Small intestine (tissue), 7 donors: ENCODE measurements at regions not wholly inside any gene's neighbourhood (a gene's known extent, or its start where the extent isn't known, plus 50 kb on each side); places are given as distances from the start of the nearest gene placed in this dataset.

Experiments
- DNase-seq, 2 donors: peaks; one replicate each; pipeline versions ENCODE4 v3.0.0 to v3.0.0-alpha.2; 2013
- FAIRE-seq: peaks from 2 replicates; lab custom pipeline; 2012; peaks lifted over from hg19 to GRCh38; lab: Jason Lieb, UNC
- H3K27ac ChIP-seq, 3 donors: one replicate each; pipeline ENCODE4 v1.5.1; 2013; ENCODE audit warnings: low read length in 2 of 3, mild to moderate bottlenecking in 2 of 3, control low read depth in 1 of 3, inconsistent platforms in 1 of 3, low read depth in 1 of 3, moderate library complexity in 1 of 3
- H3K27me3 ChIP-seq, 3 donors: one replicate each; pipeline ENCODE4 v1.6.1; 2013; ENCODE audit warnings: low read length in 3 of 3, inconsistent platforms in 1 of 3; ENCODE audit not compliant: control insufficient read depth in 3 of 3, insufficient read depth in 3 of 3
- H3K36me3 ChIP-seq, 3 donors: one replicate each; pipeline ENCODE4 v1.6.1; 2013; ENCODE audit warnings: low read length in 3 of 3, inconsistent platforms in 1 of 3, low read depth in 1 of 3, mild to moderate bottlenecking in 1 of 3, moderate library complexity in 1 of 3; ENCODE audit not compliant: control insufficient read depth in 3 of 3, insufficient read depth in 2 of 3
- H3K4me1 ChIP-seq, 3 donors: one replicate each; pipeline ENCODE4 v1.6.1; 2013; ENCODE audit warnings: low read length in 2 of 3, inconsistent platforms in 1 of 3, low read depth in 1 of 3, mild to moderate bottlenecking in 1 of 3, moderate library complexity in 1 of 3; ENCODE audit not compliant: control insufficient read depth in 3 of 3, insufficient read depth in 2 of 3
- H3K4me3 ChIP-seq, 3 donors: one replicate each; pipeline ENCODE4 v1.5.1; 2013; ENCODE audit warnings: low read length in 3 of 3, control low read depth in 1 of 3, inconsistent platforms in 1 of 3, low read depth in 1 of 3, mild to moderate bottlenecking in 1 of 3, moderate library complexity in 1 of 3
- H3K9me3 ChIP-seq, 2 donors: one replicate each; pipeline ENCODE4 v1.6.1; 2013; ENCODE audit warnings: low read depth in 1 of 2, low read length in 1 of 2; ENCODE audit not compliant: control insufficient read depth in 2 of 2, insufficient read depth in 1 of 2
- WGBS, 3 donors: extraction: QIAGEN DNeasy Blood & Tissue Kit; methylation state at CpG; one replicate each; pipeline ENCODE4 v1.1.7; 2013; 5-methylcytosine and 5-hydroxymethylcytosine counted together
- donor health status: healthy with polysubstance abuse.
- donor health status: control.
- donor health status: control.
- donor health status: Bipolar disorder and iron deficiency.
- donor health status: healthy.

DNA sequence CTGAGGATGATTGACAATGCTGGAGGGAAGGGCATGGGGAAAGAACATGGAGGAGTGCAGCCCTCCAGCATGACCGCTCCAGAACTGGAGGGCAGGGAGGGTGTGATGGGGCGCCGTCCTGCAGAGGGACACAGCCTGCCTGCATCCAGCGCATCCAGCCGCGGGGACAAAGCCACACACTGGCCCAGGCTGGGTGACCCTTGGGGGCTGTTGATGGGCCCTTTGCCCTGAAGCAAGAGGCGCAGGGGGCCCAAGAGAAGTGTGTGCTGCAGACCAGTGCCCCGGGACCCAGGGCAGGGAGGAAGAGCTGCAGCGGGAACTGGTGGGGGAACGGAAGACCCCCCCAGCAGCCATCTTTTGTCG, 169.8 kb upstream of the PPP1R26 start:
- Histone ChIP-seq H3K27me3 (no peaks in the 10 kb centered on the region), H3K27ac (no peak overlapping the region), H3K36me3 (no peaks in the 10 kb centered on the region), H3K9me3 (peaks cover 0 to 2% of the 10 kb centered on the region in 2 donors), H3K4me1 (no peaks in the 10 kb centered on the region), H3K4me3 (no peak overlapping the region)
- DNase-seq (no peak), FAIRE-seq (no peak)
- WGBS, 3 donors = 87 to 93% (median 92%) methylated on average over 11 of the region's 11 CpGs

DNA sequence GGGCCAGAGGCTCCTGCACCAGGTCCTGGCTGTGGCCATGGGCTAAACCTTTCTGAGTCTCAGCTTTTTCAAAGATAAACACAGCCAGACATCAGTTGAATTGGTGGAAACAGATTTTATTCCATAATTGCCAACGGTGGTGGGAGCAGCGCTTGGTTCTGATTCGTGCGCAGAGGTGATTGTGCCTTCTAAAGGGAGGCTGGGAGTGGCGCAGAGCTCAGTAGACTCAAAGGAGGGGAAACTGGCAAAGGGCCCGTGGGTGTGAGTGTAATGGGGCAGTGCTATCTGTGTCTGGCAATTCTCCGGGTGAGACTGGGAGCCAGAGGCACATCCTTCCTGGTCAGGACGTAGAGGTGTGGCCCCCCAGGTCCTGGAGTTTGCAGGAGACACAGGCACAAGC, 169.4 kb upstream of the PPP1R26 start:
- FAIRE-seq (no peak), DNase-seq (no peak)
- H3K4me3 ChIP-seq = no peak overlapping the region
- no peak overlapping the region for H3K27ac ChIP-seq
- H3K9me3 ChIP-seq = peaks cover 0 to 2% of the 10 kb centered on the region in 2 donors
- H3K4me1 ChIP-seq = no peaks in the 10 kb centered on the region
- no peaks in the 10 kb centered on the region for H3K36me3 ChIP-seq
- WGBS, 3 donors = 31 to 61% (median 46%) methylated on average over 8 of the region's 8 CpGs
- no peaks in the 10 kb centered on the region for H3K27me3 ChIP-seq

DNA sequence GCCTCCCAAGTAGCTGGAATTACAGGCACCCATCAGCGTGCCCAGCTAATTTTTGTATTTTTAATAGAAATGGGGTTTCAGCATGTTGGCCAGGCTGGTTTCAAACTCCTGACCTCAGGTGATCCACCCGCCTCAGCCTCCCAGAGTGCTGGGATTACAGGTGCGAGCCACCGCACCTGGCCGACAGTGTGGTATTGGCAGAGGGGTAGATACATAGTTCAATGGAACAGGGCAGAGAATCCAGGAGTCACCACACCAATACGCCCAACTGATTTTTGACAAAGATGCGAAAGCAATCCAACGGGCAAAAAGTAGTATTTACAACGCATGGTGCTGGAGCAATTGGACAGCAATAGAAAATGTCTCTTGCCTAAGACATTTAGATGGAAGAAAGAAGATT, 164.0 kb upstream of the PPP1R26 start:
- Histone ChIP-seq H3K36me3 (no peaks in the 10 kb centered on the region), H3K27me3 (no peaks in the 10 kb centered on the region), H3K4me1 (no peaks in the 10 kb centered on the region), H3K9me3 (peaks cover 0 to 2% of the 10 kb centered on the region in 2 donors), H3K27ac (no peak overlapping the region), H3K4me3 (no peak overlapping the region)
- 86 to 93% (median 89%) methylated on average over 9 of the region's 9 CpGs for WGBS, 3 donors
- FAIRE-seq (no peak), DNase-seq (no peak)

DNA sequence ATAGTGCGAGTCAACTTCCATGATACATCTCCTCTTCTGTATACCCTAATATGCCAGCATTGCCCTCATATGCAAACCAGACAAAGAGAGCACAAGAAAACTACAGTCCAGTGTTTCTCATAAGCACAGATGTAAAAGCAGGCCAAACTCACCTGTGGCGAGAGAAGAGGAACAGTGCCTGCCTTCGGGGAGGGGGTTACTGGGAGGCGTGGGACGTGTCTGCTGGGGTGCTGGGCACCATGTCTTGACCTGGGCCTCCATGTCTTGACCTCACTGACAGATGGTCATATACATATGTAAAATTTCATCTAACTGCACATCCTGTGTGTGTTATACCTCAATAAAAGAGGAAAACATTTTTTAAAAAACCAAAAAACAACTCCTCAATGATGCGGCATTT, 159.3 kb upstream of the PPP1R26 start:
- no peak overlapping the region for H3K4me3 ChIP-seq
- 78 to 88% (median 80%) methylated on average over 6 of the region's 6 CpGs for WGBS, 3 donors
- DNase-seq (no peak), FAIRE-seq (no peak)
- H3K27ac ChIP-seq = no peak overlapping the region
- no peaks in the 10 kb centered on the region for H3K36me3 ChIP-seq
- H3K27me3 ChIP-seq = no peaks in the 10 kb centered on the region
- no peaks in the 10 kb centered on the region for H3K4me1 ChIP-seq
- no peaks in the 10 kb centered on the region for H3K9me3 ChIP-seq

DNA sequence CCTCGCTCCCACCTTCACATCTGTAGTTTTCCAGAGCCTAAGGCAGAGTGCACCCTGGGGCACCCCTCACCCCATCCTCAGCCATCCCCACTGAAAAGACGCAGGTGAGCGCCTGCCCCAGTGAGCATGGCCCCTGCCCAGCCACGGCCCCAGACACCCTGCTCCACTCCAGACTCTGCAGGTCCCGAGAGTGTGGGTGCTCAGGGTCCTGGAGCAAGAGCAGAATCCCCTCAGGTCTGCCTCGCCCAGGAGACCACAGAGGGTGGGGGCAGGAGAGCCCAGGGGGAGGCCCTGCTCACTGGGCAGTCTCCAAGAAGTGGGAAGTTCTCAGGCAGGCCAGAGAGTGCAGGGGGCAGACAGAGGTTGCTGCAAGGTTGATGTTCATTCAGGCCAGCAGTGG, 158.6 kb upstream of the PPP1R26 start:
- Histone ChIP-seq H3K9me3 (no peaks in the 10 kb centered on the region), H3K27me3 (no peaks in the 10 kb centered on the region), H3K4me3 (no peak overlapping the region), H3K27ac (no peak overlapping the region), H3K4me1 (no peaks in the 10 kb centered on the region), H3K36me3 (no peaks in the 10 kb centered on the region)
- DNase-seq (no peak), FAIRE-seq (no peak)
- 65 to 78% (median 75%) methylated on average over 6 of the region's 6 CpGs for WGBS, 3 donors

DNA sequence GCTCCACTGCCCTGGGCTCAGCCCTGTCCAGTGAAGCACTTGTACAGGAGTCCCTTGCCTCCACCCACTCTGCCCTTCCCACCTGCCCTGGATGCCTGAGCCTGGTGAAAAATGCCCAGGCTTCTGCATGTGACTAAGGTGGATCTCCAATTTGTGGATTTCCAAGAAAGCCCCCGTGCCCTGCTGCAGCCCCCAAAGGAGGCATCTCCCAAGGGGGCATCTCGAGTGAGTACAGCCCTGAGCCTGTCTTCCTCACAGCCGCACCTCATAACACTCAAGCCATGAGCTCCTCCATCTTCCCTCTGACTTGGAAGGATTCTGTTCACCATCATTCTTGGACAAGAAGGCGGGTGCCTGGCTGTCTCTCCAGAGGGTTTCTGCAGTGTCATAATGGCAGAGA, 158.0 kb upstream of the PPP1R26 start:
- no peaks in the 10 kb centered on the region for H3K27me3 ChIP-seq
- H3K4me1 ChIP-seq = no peaks in the 10 kb centered on the region
- no peak for FAIRE-seq
- no peaks in the 10 kb centered on the region for H3K9me3 ChIP-seq
- no peaks in the 10 kb centered on the region for H3K36me3 ChIP-seq
- no peak overlapping the region for H3K27ac ChIP-seq
- H3K4me3 ChIP-seq = no peak overlapping the region
- 59 to 74% (median 60%) methylated on average over 4 of the region's 4 CpGs for WGBS, 3 donors
- no peak for DNase-seq

DNA sequence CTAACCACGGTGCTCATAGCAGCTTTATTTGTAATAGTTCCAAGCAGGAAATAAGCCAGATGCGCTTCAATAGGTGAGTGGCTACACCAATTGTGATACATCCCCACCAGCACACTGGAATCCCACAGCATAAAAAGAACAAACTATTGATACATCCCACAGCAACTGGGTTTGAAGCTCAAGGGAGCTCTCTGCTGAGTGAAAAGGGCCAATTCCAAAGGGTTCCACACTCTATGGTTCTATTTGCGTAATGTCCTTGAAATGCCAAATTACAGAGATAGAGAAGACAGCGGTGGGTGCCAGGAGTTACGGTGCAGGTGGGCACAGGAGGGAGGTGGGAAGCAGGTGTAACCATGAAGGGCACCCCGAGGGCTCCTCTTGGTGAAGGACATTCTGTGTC, 155.3 kb upstream of the PPP1R26 start:
- H3K4me3 ChIP-seq = no peak overlapping the region
- no peak for DNase-seq
- no peaks in the 10 kb centered on the region for H3K36me3 ChIP-seq
- no peak overlapping the region for H3K27ac ChIP-seq
- no peaks in the 10 kb centered on the region for H3K27me3 ChIP-seq
- 62 to 84% (median 64%) methylated on average over 6 of the region's 6 CpGs for WGBS, 3 donors
- no peak for FAIRE-seq
- H3K4me1 ChIP-seq = no peaks in the 10 kb centered on the region
- no peaks in the 10 kb centered on the region for H3K9me3 ChIP-seq

DNA sequence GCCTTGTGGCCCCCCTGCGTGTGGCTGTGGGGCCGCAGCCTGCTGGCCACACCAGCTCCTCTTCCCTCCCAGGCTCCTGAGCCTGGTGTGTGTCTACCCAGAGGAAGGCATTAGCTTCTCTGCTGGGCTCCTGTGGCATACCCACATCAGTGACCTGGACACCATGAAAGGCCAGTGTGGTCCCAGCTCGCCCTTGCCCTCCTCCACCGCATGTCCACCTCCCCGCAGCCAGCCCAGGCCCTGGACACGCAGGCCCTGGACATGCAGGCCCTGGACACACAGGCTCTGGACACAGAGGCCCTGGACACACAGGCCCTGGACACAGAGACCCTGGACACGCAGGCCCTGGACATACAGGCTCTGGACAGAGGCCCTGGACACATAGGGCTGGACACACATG, 153.4 kb upstream of the PPP1R26 start:
- FAIRE-seq = no peak
- 79 to 85% (median 80%) methylated on average over 7 of the region's 7 CpGs for WGBS, 3 donors
- no peaks in the 10 kb centered on the region for H3K36me3 ChIP-seq

DNA sequence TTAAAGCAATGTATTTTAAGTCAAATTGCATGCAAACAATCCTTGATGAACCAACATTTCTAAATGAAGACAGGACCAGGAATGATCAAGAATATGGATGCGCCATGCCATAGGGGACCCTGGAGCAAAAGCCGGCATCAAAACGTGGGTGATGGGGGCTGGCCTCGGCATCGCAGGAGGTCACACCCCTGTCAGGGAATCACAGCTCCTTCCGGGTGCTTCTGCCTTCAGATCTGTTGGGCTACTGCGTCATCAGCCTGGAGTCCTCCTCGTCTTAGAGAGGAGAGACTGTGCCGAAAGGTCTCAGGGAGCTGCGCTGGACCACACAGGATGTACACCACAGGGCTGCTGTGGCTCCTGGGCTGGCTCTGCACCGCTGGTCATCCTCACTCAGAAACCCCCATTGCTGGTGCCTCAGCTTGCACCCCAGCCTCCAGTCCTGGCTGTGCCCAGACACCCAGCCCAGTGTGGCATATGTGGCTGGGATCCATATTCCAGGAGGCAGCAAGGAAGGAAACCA, 152.9 kb upstream of the PPP1R26 start:
- H3K36me3 ChIP-seq = no peaks in the 10 kb centered on the region
- DNase-seq (no peak), FAIRE-seq (no peak)
- H3K4me1 ChIP-seq = peaks cover 0 to 4% (median 0%) of the 10 kb centered on the region in 3 donors
- H3K27ac ChIP-seq = no peak overlapping the region
- no peaks in the 10 kb centered on the region for H3K9me3 ChIP-seq
- 87 to 92% (median 90%) methylated on average over 11 of the region's 11 CpGs for WGBS, 3 donors
- no peaks in the 10 kb centered on the region for H3K27me3 ChIP-seq
- H3K4me3 ChIP-seq = no peak overlapping the region

More for the DNA sequence above, 153.4 kb upstream of the PPP1R26 start:
- Histone ChIP-seq H3K27me3 (no peaks in the 10 kb centered on the region), H3K4me1 (peaks cover 0 to 2% (median 0%) of the 10 kb centered on the region in 3 donors), H3K27ac (no peak overlapping the region), H3K4me3 (no peak overlapping the region), H3K9me3 (no peaks in the 10 kb centered on the region)
- DNase-seq = no peak
